Coronary artery (tissue), 2 donors: ENCODE measurements at regions not wholly inside any gene's neighbourhood (a gene's known extent, or its start where the extent isn't known, plus 50 kb on each side); places are given as distances from the start of the nearest gene placed in this dataset.

Experiments used
- DNase-seq: peaks from one replicate; pipeline ENCODE4 v3.0.0-alpha.2; 2017; ENCODE audit warnings: low spot score
- H3K27ac ChIP-seq, 2 donors: fragments of 200-600 bp; sonication (generic); one replicate each; pipeline ENCODE4 v1.5.1; 2016 to 2019
- H3K4me3 ChIP-seq: fragments of 200-600 bp; sonication (generic); 2 replicates; pipeline ENCODE4 v1.5.1; 2016; ENCODE audit warnings: mild to moderate bottlenecking, moderate library complexity
- TF ChIP-seq, protein P1 (sequence below): fragments of 200-600 bp; sonication (generic); IDR thresholded peaks from one replicate; pipeline ENCODE4 v1.5.1; 2019; ENCODE audit warnings: antibody characterized with exemption

- no peak overlapping the region for H3K27ac ChIP-seq
- TF ChIP-seq, protein P1, sequence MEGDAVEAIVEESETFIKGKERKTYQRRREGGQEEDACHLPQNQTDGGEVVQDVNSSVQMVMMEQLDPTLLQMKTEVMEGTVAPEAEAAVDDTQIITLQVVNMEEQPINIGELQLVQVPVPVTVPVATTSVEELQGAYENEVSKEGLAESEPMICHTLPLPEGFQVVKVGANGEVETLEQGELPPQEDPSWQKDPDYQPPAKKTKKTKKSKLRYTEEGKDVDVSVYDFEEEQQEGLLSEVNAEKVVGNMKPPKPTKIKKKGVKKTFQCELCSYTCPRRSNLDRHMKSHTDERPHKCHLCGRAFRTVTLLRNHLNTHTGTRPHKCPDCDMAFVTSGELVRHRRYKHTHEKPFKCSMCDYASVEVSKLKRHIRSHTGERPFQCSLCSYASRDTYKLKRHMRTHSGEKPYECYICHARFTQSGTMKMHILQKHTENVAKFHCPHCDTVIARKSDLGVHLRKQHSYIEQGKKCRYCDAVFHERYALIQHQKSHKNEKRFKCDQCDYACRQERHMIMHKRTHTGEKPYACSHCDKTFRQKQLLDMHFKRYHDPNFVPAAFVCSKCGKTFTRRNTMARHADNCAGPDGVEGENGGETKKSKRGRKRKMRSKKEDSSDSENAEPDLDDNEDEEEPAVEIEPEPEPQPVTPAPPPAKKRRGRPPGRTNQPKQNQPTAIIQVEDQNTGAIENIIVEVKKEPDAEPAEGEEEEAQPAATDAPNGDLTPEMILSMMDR = no peak
- no peak overlapping the region for H3K4me3 ChIP-seq
- DNase-seq = no peak
These were observed 79.9 kb upstream of the OTOS start for GRCh38 chr2:240220371-240220770.

- no peak for DNase-seq
- Histone ChIP-seq H3K27ac (no peak overlapping the region), H3K4me3 (no peak overlapping the region)
- TF ChIP-seq, protein P1 = no peak
These were observed 83.2 kb upstream of the OTOS start for GRCh38 chr2:240223631-240224030.

DNA sequence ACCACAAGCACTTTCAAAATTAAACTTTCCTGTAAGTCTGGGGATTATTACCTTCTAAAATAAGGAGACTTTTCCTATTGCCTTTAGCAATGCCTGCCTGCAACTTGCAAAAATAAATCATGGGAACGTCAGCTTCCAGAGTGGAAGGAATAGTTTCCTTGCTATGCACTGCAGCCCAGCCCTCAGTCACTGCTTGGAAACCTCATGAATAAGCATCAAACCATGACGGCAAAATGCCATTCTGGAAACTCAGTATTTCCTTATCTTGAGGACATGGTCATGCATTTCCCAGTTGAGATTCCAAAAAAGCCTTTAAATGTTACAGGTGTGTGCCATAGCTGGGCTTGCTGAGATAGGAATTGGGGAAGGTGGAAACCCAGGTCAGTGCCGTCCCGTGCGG, 84.2 kb upstream of the OTOS start:
- TF ChIP-seq, protein P1 = no peak
- DNase-seq = no peak
- H3K27ac ChIP-seq = no peak overlapping the region
- no peak overlapping the region for H3K4me3 ChIP-seq

- H3K27ac ChIP-seq = no peak overlapping the region
- no peak overlapping the region for H3K4me3 ChIP-seq
- DNase-seq = peak; percentile 64
- TF ChIP-seq, protein P1 = no peak
These were observed 84.7 kb upstream of the OTOS start for GRCh38 chr2:240225131-240225530.

DNA sequence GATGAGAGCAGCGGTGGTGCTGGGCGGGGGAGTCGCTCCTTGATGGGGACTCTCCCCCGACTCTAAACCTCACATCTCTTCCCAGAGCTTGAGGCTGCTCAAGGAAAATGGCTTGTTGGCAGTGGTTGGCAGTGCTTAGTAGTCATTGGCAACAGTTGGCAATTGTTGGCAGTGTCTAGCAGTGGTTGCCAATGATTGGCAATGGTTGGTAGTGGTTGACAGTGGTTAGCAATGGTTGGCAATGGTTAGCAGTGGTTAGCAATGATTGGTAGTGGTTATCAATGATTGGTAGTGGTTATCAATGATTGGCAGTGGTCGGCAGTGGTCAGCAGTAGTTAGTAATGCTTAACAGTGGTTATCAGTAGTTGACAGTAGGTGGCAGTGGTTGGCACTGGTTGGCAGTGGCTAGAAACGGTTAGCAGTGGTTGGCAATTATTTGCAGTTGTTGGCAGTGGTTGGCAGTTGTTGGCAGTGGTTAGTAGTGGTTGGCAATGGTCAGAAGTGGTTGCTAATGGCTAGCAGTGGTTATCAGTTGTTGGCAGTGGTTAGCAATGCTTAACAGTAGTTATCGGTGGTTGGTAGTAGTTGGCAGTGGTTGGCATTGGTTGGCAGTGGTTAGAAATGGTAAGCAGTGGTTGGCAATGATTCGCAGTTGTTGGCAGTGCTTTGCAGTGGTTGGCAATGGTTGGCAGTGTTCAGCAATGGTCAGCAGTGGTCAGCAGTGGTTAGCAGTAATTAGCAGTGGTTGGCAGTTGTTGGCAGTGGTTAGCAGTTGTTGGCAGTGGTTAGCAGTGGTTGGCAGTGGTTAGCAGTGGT, 85.4 kb upstream of the OTOS start:
- TF ChIP-seq, protein P1 = no peak

DNA sequence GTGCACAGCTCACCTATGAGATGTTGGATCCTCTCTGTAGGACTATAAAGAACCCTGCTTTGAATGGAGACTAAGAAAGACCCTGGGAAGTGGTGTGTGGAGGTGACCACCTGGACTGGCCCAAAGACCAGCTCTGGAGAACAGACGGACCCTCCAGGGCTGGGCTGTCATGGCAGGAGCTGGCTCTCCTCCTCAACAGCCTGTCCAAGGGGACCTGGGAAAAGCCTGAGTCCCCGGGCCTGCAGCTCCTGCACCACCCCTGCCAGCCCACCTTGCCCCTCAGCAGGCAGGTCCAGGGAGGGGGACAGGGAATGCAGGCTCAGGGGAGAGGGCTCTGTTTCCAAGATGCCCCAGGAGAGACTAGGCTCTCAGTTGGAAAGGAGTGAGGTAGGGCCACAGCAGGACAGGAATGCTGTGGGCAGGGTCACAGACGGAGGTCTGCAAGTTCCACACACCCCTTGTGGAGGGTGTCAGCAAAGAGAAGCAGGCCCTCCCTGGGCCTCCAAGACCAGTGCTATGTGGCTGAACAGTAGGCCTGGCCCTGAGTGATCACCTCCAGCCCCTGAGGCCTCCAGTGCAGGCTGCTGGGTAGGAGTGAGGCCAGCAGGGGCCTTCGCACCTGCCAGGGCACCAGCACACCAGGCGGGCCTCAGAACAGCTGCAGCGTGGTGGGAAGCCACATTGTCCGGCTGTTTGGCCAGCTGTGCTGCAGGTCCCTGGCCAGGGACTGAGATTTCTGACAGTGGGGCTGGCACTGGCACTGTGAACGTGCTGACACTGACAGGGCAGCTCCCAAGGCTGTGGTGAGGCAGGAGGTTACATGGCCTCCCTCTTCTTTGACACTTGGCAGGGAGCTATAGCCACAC, 86.4 kb upstream of the OTOS start:
- DNase-seq = peak; percentile 62
- TF ChIP-seq, protein P1 = no peak
- Histone ChIP-seq H3K4me3 (no peak overlapping the region), H3K27ac (no peak overlapping the region)

More for the DNA sequence above, 85.4 kb upstream of the OTOS start:
- no peak overlapping the region for H3K27ac ChIP-seq
- no peak for DNase-seq
- H3K4me3 ChIP-seq = no peak overlapping the region
